ENCODE measurements at regions not wholly inside any gene's neighbourhood (a gene's known extent, or its start where the extent isn't known, plus 50 kb on each side); places are given as distances from the start of the nearest gene placed in this dataset.

DNA sequence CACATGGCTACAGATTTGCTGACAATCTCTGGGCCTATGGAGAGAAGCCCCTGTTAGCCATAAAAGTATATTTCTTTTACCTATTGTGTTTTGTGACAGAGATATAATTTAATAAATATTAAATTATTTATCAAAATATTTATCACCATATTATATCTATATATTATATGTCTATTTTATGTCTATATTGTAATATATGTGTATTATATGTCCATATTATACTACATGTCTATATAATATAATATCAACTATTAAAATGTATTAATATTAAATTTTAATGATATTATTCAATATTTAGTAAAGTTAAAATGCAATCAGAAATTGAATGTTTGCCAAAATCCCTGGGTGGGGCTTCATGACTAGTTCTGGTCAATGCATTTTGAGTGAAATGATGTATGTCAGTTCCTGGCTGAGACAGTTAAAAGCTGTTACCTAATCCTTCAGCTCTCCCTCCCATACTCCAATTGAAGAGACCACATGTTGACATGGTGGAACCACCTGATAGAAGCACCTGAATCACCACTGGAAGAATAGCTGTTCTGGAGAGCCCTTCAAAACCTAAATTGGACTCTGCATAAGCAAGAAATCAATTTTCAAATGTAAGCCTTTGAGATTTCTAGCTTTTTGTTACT lies 357.3 kb upstream of the DDHD1 start:
- no peak for DNase-seq

DNA sequence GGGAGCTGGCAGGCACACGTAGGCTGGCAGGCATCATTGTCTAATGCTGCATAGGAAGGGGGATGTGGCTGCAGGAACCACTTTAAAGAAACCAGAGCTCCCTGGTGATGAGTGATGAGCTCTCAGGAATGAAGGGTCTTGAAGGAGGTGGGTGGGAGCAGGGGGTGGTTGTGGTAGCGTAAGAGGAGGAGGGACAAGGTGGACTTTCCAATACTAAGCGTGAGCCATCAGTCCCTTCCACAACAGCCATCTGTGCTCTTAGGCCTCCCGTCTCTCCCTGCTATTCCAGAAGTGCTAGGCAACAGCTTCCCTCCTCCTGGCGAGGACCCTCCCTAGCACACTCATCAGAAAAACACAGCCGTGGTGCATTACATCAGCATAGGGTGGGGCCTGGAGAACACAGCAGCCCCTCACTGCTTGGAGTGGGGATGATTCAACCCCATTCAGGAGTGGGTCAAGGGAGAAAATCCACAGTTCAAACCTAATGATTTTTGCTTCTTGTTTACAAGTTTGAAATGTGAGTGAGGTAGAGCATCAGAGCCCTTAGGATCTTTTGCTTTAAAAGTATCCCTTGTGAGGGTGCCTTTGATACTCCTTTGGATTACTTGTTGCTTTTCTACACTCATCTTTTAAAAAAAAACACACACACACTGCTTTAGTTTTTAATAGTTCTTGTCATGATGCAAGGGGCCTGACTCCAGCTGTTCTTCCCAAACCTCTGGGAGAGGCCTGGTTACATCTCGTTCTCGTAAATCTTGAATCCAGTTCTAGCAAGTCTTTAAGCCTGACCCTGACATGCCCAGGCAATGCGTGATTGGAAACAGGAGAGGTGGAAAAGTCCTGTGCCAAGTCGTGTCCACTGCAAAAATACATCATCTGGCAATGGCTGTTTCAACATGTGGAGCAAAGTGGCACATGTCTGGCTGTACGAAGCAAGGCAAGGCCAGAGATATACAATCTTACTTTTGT lies 356.4 kb upstream of the DDHD1 start:
- DNase-seq = no peak

DNA sequence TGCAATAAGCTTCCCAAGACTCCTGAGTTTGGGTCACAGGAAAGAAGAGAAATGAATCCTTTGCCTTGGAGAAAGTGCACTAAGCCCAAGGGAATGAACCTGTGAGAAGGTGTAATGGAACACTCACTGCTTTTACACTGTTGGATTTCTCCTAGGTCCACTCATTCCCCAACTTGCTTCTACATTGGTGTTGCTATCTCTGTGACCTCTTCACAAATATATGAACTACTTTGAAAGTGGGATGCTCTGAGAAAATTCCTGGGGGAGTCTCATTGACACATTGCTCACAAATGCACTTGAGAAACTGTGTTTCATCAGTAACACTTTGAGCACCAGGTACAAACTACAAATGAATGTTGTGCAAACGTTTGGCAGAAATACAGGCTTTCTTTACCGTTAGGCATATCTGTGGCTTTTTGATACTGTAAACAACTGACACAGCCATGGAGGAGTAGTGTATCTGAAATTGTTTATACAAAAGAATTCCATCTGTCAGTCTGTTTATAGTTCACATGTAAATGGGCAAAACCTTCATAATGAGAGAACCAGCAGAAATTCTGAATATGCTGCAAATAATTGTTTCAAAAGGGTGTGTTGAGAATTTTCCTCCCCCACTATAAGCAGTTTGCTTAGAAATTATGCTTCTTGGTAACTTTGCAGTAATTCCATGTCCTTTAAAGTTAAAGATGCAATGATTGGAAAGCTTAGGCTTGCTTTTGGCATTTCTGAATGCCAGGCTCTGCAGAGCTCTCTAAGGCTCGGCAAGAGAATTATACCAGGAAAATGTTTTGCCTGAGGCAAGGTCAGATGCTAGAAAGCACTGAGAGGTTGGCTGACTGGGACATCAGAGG lies 348.5 kb upstream of the DDHD1 start:
- no peak for DNase-seq

DNA sequence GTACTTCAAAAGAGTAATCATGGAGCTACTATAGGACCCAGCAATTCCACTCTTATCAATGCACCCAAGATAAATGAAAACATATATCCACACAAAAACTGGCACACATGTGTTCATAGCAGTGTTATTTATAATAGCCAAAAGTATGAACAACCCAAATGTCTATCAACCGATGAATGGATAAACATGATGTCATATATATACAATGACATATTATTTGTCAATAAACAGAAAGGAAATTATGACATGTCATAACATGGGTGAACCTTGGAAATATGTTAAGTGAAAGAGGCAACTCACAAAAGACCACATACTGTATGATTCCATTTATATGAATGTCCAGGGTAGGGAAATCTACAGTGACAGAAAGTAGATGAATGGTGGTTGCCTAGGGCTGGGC lies 347.1 kb upstream of the DDHD1 start:
- no peak for DNase-seq

DNA sequence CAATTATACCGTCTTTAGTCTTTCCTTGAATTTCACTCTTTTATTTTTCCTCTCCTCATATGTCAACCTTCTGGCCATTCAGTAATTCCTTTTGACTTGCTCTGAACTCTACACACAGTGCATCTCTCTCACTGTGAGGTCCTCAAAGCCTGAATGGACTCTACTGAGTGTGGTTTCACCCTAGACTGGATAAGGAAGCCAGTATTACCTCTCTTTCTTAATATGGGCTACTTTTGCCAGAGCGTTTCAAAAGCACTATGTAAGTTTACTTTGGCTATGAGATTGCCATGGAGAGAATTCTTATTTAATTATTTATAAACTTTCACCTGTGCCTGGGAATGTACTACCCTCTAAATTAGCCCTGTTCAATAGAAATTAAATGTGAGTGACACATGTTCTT lies 343.5 kb upstream of the DDHD1 start:
- no peak for DNase-seq

DNA sequence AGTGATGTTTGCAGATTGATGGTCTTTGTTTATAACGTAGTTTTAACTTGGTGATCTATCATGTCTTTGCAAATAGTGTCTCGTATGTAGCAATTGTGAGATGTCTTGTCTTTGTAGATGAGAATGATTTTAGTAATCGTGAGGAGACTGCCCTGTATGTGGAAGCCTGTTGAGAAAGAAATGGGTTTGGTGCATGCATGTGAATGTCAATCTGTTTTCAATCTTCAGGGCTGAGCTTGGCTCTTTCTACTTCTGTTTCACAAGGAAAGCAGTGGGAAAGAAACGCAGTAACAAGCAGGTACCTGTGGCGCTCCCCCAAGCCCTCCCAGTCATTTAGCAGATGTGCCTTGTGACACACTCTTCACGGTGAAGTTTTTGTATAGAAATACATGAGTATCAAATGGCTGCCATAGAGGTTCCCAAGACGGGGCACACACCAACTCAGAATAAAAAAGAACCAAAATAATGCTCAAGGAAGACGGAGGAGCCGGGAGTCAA lies 342.8 kb upstream of the DDHD1 start:
- DNase-seq = no peak

DNA sequence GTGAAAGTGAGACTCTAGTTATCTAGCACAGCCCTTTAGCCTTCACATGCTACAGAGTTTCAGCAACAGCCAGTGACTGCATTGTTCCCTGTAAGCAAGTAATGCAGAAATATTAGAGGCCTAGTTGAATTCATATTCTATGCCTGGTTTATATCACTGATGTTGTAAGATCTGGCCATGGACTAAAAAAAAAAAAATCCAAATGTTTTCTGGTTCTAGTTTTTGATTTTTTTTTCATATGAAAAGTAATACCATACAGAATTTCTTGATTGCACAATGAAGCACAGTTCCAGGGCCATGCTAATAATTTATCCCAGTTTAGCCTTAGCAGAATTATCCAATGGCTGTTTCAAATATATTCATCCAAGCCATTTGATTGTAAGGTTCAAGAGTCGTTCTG lies 341.5 kb upstream of the DDHD1 start:
- DNase-seq = no peak

DNA sequence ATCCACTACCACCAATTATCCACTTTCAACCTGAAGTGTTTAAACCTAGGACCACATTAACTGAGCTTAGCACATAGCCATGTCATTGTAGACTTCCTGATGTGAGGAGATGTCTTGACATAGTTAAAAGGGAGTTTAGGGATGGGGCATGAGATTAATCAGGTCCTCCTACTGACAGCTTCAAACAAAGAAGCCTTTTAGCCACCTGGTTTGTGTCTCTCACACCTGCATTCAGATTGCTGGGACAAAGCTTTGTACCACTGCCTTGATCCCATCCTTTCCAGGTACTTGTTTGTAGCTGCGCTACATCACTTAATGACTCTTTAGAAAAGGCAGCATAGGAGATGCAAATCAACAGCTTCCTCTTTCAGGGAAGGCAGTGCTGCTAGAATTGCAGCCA lies 340.7 kb upstream of the DDHD1 start:
- no peak for DNase-seq

DNA sequence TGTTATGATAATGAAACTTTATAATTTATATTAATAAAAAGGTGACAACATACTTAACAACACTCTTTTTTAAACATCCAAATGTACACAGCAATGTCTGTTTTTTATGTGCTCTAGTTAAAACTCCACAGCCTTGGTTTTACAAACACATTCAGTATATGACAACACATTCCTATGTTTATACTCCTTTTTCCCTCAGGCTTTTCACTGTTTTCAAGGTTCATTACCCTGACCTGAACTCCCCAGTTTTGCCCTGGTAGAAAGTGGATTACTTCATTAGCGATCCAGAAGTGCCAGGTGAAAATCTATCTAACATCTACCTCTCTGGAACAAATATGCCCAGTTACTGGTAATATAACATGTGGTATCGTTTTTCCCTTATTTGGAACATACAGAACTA lies 340.2 kb upstream of the DDHD1 start:
- no peak for DNase-seq

DNA sequence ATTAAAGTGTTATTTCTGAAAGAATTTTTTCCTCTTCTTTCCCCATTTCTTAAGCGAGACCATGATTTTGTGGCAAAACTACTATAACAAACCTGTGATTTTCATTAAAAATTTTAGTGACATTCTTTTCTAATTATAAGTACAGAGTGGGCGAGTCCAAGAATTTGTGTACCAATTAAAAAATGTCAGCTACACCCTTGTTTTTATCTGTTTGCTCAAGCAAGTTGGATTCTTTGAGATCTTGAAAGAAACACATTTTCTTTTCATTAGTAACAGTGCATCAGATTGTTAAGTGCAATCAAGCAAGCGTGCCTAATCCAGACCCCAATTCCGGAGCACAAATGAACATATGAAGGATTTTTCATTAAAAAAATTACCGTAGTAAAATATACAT lies 338.8 kb upstream of the DDHD1 start:
- DNase-seq = no peak

DNA sequence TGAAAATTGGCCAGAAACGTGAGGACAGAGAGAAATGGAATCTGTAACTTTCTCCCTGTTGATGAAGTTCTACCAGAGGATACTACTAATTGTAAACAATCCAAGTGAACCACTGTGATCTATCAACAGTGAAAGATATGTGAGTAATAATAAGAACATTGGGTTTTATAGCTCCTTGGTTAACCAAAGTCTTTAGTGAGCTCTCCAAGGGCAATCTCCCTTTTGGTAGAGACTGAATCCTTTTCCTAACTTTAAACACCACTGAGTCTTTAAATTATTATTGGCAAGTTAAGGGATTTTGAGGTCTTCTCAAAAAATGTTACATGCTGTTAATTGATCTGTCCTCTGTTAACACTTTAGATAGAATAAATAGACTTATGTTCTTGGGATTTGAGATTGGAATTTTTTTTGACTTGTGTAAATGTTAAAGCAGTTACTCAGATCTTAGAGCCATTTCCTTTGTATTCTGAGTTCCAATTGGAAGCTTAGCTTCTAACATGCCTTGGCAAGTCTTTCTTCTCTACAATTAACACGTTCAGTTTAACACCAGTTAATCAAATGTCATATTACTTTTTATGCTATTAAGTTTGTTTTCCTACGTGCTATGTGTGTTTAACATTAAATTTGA lies 338.2 kb upstream of the DDHD1 start:
- DNase-seq = no peak

DNA sequence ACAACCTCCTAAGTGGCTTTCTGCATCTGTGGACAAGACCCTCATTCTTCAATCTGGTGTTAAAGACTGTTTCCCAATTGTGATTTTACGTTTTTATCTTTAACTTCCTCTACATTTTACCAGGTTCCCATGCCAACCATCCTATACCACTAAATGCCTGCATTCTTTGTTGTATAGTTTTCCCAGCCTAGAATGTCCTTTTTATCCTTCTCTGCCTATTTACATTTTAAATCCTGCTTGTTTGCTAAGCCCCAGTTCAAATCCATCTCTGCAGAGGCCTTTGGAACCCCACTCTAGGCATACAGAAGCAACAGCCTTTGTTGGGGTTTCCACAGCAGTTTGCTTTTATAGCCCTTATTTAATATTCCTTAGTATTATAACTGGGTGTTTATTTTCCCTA lies 325.1 kb upstream of the DDHD1 start:
- no peak for DNase-seq

DNA sequence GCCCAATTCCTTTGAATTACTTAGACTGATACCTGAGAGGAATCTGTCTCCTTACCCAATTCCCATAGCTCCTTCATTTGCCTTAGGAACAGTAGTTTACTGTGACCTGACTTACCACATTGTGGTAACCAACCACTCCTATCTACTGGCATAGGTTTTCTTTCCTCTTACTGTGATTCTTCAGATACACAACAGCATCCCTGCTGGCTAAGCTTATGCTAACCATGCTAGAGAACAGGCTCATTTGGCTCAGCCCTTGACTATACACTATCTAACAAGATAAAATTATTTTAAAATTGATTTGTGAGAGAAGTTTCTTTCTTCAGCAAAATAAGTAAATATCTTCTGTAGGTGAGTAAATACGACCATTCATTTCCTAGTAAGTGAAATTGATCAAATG lies 320.4 kb upstream of the DDHD1 start:
- DNase-seq = no peak

DNA sequence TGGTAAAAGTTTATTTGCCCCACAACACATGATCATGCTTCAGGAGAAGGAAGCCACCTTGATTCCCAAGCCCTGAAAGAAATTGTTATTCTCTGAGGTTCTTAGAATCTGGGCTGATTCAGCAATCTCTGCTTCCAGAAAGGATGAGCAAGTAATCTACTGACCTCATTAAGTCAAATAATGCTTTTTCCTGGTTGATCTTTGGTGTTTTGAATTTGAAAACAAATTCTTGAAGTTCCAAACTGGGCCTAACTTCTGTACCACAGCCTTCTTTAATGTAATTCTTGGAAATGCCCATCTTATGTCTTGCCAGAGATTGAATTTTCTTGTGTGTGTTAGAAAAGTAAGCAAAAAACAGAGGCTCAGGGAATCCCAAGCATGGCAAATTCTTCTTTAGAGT lies 319.2 kb upstream of the DDHD1 start:
- DNase-seq = no peak

DNA sequence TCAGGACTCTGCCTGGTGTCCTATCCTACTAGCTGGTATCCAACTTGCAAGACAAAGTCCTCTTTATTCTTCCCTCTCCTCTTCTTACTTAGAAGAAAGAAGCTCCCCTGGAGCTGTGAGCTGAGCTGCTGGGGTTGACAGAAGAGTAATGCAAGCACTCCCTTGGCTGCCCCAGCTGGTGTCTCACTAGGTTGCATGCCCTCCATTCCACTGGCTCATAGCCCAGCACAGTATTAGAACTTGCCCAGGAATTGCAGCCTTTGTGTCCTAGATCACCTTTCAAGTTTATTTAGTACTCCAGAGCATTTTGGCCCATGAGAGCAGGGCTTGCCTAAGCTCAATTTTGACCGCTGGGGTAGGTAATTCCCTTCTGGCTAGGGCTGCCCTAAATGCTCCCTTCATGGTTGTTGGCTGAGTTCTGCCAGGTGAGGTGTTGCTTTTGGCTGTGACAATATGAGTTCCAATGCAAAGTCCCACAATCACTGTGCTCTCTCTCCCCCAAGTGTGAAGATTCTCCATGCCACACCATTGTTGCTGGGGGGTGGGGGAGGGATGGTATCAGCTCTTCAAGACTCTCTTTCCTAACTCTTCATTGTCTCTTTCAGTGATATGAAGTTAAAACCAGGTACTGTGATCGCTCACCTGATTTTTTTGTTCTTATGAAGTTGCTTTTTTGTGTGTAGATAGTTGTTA lies 317.4 kb upstream of the DDHD1 start:
- no peak for DNase-seq

DNA sequence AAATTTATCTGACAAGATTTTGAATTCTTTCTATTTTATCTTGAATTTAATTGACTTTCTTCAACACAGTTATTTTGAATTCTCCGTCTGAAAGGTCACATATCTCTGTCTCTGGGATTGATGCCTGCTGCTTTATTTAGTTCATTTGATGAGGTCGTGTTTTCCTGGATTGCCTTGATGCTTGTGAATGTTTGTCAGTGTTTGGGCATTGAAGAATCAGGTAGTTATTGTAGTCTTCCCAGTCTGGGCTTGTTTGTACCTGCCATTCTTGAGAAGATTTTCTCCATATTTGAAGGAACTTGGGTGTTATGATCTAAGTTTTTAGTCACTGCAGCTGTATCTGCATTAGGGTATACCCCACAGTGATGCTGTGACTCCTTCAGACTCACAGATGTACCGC lies 315.8 kb upstream of the DDHD1 start:
- DNase-seq = no peak

DNA sequence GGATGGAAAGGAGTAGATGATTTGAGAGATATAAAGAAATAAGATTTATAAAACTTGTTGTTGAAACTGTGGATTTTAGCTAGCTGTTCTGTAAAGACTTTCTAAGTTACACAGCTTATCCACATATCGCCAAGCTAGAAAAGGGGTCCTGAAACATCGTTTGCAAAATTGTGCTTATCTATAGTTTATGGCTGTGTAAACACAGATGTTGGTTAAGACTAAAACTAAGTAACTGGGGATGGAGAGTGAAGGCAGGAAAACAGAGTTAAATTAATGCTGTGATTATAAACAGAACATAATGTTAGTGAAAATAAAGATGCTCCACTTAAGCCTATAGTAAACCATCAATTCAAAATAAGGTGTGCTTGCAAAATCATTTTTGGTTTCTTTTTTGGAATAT lies 311.3 kb upstream of the DDHD1 start:
- no peak for DNase-seq

DNA sequence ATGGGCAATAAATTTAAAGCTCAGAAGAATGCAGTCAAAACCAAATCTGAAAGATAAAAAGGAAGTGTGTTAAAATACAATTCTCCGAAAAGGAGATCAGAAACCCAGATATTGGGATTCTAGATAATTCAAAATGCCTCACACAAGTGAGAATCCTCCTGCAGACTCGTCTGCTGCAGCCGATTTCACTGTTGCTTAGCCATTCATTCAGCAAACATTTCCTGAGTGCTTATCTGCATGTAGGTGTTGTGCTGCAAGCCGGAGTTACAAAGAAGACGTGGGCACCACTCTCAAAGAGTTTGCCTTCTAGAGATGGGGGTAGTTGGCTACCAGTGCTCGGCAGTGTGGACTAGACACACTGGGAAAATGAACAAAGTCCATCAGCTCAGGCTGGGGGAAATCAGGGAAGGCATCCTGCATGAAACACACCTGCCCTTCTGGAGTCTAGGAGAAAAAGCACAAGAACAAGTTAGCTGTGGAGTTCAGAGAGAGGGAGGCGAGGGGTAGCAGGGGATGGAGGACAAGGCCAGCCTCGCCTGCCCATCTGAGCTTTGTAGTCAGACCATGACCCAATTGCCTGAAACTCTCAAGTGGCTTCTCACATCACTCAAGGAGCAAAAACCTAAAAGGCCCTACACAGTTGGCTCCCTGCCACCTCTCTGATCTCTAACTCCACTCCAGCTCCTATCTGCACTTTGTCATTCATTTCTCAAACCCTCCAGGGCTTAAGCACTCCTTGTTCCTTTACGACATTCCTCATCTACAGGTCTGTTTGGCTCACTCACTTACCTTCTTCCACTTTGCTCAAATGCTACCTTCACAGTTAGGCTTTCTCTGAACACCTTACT lies 310.0 kb upstream of the DDHD1 start:
- DNase-seq = no peak

DNA sequence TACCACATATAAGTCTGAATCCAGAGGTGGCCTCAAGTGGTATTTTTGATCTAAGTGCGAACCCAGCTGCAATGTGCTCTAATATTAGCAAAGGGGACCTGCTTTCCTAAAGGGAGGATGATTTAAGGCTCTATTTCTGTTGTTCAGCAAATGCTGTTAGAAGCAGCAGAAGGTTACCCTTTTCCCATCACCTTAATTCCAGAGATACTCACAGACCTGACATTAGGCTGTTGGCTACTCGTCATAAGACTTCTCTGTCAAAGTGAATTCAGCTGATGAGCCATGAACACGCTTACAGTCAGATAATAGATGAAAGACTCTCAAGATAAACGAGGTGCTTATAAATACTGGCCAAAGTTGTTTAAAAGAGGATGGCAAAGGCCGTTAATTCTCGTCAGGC lies 308.7 kb upstream of the DDHD1 start:
- no peak for DNase-seq

DNA sequence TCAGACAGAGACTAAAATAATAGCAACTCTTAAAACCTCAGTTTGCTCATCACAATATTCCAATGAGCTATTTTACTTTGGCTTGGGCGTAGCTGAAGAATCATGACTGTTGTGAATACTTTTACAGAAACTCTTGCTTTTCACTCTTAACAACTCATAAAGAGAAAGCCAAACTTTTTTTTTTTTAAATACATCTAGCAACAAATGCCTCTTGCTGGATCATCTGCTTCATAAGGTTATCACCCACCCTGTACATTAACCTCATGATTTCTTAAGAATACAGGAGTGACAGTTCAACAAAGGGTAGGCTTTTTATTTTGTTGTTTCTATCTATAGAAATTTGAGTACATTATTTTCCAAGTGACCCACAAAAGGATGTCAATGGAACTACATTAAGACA lies 307.4 kb upstream of the DDHD1 start:
- DNase-seq = no peak

DNA sequence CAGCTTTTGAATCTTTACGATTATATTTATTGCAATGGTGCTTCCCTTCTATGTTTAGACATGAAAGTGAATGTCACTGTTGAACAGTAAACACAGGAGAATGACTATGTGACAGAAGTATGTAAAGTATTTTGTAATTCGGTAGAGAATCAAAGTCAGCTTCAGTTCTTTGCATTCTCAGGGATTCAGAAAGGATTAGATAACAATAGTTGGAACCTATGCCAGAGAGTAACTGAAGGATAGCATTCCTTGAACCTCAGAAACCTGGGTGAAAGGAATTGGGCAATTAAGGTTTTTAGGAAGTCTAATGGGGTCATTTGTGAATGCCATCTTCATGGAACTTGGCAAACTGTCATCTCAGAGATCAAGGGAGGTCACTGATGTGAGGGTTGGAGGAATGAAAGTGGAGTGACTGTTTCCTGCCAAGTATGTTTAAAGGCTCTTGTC lies 305.3 kb upstream of the DDHD1 start:
- DNase-seq = no peak
